ENCODE measurements at regions not wholly inside any gene's neighbourhood (a gene's known extent, or its start where the extent isn't known, plus 50 kb on each side); places are given as distances from the start of the nearest gene placed in this dataset.

DNA sequence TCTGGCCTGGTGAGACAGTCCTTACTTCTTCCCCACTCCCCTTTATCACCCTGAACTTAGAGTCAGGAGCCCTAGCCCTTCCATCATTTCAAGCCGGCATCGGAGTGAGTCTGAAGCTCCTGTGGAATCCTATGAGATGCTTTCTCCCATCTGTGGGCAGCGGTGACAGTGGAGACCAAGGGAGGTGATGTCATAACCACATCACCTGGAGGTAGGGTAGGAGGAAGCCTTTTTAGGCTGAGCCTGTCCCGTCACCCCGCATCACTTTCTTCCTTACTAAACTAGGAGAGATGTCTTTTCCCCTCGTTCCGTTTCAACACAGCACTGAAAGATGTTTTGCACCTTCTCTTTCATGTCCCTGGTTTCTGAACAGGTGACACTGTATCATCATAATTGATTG lies 124.1 kb upstream of the WWC1 start:
- no peaks in the 10 kb centered on the region for H3K79me2 ChIP-seq (replicated peaks; ENCODE audit: insufficient read depth, low read length)
- H3K9me3 ChIP-seq (ENCODE audit: low read length): no peaks in the 10 kb centered on the region
- no peaks in the 10 kb centered on the region for H3F3A ChIP-seq (ENCODE audit: insufficient read depth, low read length, poor library complexity, severe bottlenecking)
- TF ChIP-seq EZH2 (IDR thresholded peaks at IDR 0.05; ENCODE audit: borderline replicate concordance, insufficient read depth, low read length, poor library complexity, severe bottlenecking) (no peak), EP300 (conservative IDR thresholded peaks at IDR 0.05; ENCODE audit: poor library complexity, severe bottlenecking) (no peak), TAF1 (IDR thresholded peaks at IDR 0.05; ENCODE audit: low read depth) (no peak), RAD21 (conservative IDR thresholded peaks at IDR 0.05) (no peak), POLR2AphosphoS5 (IDR thresholded peaks at IDR 0.05) (no peak), MXI1 (conservative IDR thresholded peaks at IDR 0.05; ENCODE audit: poor library complexity, severe bottlenecking) (no peak)
- TF ChIP-seq, protein P1, sequence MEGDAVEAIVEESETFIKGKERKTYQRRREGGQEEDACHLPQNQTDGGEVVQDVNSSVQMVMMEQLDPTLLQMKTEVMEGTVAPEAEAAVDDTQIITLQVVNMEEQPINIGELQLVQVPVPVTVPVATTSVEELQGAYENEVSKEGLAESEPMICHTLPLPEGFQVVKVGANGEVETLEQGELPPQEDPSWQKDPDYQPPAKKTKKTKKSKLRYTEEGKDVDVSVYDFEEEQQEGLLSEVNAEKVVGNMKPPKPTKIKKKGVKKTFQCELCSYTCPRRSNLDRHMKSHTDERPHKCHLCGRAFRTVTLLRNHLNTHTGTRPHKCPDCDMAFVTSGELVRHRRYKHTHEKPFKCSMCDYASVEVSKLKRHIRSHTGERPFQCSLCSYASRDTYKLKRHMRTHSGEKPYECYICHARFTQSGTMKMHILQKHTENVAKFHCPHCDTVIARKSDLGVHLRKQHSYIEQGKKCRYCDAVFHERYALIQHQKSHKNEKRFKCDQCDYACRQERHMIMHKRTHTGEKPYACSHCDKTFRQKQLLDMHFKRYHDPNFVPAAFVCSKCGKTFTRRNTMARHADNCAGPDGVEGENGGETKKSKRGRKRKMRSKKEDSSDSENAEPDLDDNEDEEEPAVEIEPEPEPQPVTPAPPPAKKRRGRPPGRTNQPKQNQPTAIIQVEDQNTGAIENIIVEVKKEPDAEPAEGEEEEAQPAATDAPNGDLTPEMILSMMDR (IDR thresholded peaks at IDR 0.05; ENCODE audit: poor library complexity, severe bottlenecking): no peak
- TF ChIP-seq, protein P2, sequence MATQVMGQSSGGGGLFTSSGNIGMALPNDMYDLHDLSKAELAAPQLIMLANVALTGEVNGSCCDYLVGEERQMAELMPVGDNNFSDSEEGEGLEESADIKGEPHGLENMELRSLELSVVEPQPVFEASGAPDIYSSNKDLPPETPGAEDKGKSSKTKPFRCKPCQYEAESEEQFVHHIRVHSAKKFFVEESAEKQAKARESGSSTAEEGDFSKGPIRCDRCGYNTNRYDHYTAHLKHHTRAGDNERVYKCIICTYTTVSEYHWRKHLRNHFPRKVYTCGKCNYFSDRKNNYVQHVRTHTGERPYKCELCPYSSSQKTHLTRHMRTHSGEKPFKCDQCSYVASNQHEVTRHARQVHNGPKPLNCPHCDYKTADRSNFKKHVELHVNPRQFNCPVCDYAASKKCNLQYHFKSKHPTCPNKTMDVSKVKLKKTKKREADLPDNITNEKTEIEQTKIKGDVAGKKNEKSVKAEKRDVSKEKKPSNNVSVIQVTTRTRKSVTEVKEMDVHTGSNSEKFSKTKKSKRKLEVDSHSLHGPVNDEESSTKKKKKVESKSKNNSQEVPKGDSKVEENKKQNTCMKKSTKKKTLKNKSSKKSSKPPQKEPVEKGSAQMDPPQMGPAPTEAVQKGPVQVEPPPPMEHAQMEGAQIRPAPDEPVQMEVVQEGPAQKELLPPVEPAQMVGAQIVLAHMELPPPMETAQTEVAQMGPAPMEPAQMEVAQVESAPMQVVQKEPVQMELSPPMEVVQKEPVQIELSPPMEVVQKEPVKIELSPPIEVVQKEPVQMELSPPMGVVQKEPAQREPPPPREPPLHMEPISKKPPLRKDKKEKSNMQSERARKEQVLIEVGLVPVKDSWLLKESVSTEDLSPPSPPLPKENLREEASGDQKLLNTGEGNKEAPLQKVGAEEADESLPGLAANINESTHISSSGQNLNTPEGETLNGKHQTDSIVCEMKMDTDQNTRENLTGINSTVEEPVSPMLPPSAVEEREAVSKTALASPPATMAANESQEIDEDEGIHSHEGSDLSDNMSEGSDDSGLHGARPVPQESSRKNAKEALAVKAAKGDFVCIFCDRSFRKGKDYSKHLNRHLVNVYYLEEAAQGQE (IDR thresholded peaks at IDR 0.05; ENCODE audit: borderline replicate concordance): no peak
- no peaks in the 10 kb centered on the region for H4K20me1 ChIP-seq (ENCODE audit: insufficient read depth)
- no peak overlapping the region for H3K27ac ChIP-seq (ENCODE audit: low read length)
- no peaks in the 10 kb centered on the region for H3K36me3 ChIP-seq (ENCODE audit: insufficient read depth, low read length)
- no peaks in the 10 kb centered on the region for H3K9me2 ChIP-seq (ENCODE audit: insufficient read depth, low read length)
- H3K4me2 ChIP-seq (ENCODE audit: low read length): no peak overlapping the region
- no peaks in the 10 kb centered on the region for H3K27me3 ChIP-seq (ENCODE audit: insufficient read depth, low read depth, low read length)
- H3K9ac ChIP-seq (ENCODE audit: low read length): no peak overlapping the region
- no peak overlapping the region for H3K4me3 ChIP-seq (ENCODE audit: low read length)
- H2AFZ ChIP-seq (ENCODE audit: low read depth, low read length): no peak overlapping the region

DNA sequence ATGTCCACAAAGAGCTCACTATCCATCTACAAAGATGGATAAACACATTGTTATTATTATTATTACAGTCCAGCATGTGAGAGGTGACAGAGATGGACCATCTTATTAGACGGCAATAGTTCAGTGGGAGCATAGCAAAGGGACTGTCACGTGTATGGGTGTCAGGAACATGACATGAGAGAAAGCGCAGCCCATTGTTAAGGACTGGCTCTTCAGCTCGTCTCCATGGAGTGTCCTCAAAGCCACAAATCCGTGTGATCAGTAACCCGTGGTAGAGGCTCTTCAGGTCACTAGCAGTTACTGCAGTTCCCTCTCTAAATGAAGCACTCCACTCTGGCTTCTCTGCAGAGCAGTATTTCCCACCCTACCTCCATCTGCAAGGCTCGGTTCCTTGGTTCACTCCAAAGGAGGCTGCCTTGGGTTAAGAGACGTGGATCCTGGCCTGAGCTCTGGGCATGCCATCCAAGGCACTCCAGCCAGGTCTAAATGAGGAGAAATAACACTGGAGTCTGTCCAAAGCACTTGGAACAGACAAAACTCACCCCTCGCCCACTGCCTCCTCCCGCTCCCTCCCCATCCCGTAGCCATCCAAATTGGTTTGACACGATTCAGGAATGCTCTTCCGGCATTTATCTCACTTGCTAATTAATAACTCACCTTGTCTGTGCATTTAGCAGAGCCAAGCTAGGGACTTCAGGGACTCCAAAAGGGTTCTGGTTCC lies 122.3 kb upstream of the WWC1 start:
- Histone ChIP-seq H3K4me2 (ENCODE audit: low read length) (no peak overlapping the region), H3K9me2 (ENCODE audit: insufficient read depth, low read length) (no peaks in the 10 kb centered on the region), H3K9me3 (ENCODE audit: low read length) (no peaks in the 10 kb centered on the region), H3K79me2 (replicated peaks; ENCODE audit: insufficient read depth, low read length) (no peaks in the 10 kb centered on the region), H3K27ac (ENCODE audit: low read length) (no peak overlapping the region), H3F3A (ENCODE audit: insufficient read depth, low read length, poor library complexity, severe bottlenecking) (no peaks in the 10 kb centered on the region), H3K27me3 (ENCODE audit: insufficient read depth, low read depth, low read length) (no peaks in the 10 kb centered on the region), H2AFZ (ENCODE audit: low read depth, low read length) (no peak overlapping the region), H4K20me1 (ENCODE audit: insufficient read depth) (no peaks in the 10 kb centered on the region), H3K36me3 (ENCODE audit: insufficient read depth, low read length) (no peaks in the 10 kb centered on the region), H3K4me3 (ENCODE audit: low read length) (no peak overlapping the region), H3K9ac (ENCODE audit: low read length) (no peak overlapping the region)
- TF ChIP-seq EP300 (conservative IDR thresholded peaks at IDR 0.05; ENCODE audit: poor library complexity, severe bottlenecking): no peak
- TF ChIP-seq, protein P1 (IDR thresholded peaks at IDR 0.05; ENCODE audit: poor library complexity, severe bottlenecking): no peak
- no peak for TF ChIP-seq POLR2AphosphoS5 (IDR thresholded peaks at IDR 0.05)
- TF ChIP-seq, protein P2 (IDR thresholded peaks at IDR 0.05; ENCODE audit: borderline replicate concordance): no peak
- TF ChIP-seq TAF1 (IDR thresholded peaks at IDR 0.05; ENCODE audit: low read depth): no peak
- no peak for TF ChIP-seq EZH2 (IDR thresholded peaks at IDR 0.05; ENCODE audit: borderline replicate concordance, insufficient read depth, low read length, poor library complexity, severe bottlenecking)
- no peak for TF ChIP-seq RAD21 (conservative IDR thresholded peaks at IDR 0.05)
- TF ChIP-seq SMC3 (conservative IDR thresholded peaks at IDR 0.05; ENCODE audit: poor library complexity): no peak
- TF ChIP-seq MXI1 (conservative IDR thresholded peaks at IDR 0.05; ENCODE audit: poor library complexity, severe bottlenecking): no peak
